ENCODE measurements at regions not wholly inside any gene's neighbourhood (a gene's known extent, or its start where the extent isn't known, plus 50 kb on each side); places are given as distances from the start of the nearest gene placed in this dataset.

DNA sequence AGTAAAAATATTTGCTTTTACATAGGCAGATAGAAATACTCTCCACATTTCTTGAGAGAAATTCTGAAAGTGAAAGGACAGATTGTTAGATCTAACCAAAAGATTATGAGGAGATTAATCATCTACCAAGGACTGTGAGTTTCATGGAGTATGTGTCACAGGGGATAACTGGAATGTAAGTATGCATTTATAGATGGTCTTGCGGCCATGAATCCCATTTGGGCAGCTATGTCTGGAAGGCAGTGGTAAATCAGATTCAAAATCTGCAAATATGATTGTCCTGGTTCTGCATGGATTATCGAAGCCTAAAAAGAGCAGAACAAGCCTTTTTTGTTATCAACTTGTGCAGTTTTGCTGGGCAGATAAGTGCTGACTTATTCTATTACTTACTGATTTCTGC is 293.8 kb downstream of the RFPL4B start:
- in situ Hi-C loops (cut with HindIII; ENCODE audit: low sequenced_read_pairs) = no loop called here
- TF ChIP-seq, protein P1, sequence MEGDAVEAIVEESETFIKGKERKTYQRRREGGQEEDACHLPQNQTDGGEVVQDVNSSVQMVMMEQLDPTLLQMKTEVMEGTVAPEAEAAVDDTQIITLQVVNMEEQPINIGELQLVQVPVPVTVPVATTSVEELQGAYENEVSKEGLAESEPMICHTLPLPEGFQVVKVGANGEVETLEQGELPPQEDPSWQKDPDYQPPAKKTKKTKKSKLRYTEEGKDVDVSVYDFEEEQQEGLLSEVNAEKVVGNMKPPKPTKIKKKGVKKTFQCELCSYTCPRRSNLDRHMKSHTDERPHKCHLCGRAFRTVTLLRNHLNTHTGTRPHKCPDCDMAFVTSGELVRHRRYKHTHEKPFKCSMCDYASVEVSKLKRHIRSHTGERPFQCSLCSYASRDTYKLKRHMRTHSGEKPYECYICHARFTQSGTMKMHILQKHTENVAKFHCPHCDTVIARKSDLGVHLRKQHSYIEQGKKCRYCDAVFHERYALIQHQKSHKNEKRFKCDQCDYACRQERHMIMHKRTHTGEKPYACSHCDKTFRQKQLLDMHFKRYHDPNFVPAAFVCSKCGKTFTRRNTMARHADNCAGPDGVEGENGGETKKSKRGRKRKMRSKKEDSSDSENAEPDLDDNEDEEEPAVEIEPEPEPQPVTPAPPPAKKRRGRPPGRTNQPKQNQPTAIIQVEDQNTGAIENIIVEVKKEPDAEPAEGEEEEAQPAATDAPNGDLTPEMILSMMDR (IDR thresholded peaks at IDR 0.05; ENCODE audit: low read depth, low read length) = no peak
- DNase-seq (ENCODE audit: low read depth, low spot score) = peak; percentile 79
- no peak overlapping the region for H3K4me3 ChIP-seq (ENCODE audit: low read depth, low read length)

DNA sequence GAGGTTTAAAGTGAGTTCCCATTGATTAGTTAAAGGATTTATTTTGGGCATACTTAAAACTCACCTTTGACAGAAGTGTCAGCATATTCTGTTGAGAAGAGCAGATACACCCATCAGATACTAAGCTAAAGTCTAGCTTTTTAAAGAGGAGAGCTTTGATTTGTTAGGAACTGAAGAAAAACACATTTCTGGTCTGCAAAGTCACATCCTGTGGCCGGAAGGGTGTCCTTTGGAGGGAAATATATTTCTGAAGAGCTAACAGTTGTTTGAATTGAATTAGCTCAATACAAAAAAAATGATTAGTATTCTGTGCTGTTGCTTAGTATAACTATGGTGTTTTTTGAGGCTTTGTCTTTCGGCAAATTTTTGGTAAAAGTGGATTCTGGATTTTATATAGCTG is 302.7 kb downstream of the RFPL4B start:
- DNase-seq (ENCODE audit: low read depth, low spot score) = no peak
- H3K4me3 ChIP-seq (ENCODE audit: low read depth, low read length) = no peak overlapping the region
- TF ChIP-seq, protein P1 (IDR thresholded peaks at IDR 0.05; ENCODE audit: low read depth, low read length) = no peak
- in situ Hi-C loops (cut with HindIII; ENCODE audit: low sequenced_read_pairs) = no loop called here

DNA sequence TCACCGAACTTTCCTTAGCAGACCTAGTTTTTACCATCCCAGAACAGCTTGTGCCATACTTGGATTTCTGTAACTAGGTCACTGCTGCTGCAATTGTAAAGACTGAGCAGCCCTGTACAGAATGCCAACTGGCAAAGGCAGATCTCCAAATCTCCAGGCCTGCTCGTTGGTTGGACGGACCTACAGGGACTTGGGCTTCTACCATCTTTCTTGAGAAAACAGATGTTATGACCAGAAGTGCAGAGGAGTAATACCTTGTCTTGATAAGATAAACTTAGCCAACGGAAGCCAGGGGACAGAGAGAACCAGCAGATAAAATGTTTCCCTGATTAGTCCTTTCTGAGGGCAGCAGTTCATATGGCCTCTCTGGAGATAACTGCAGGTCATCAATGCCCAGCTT is 304.1 kb downstream of the RFPL4B start:
- H3K4me3 ChIP-seq (ENCODE audit: low read depth, low read length) = no peak overlapping the region
- no peak for DNase-seq (ENCODE audit: low read depth, low spot score)
- TF ChIP-seq, protein P1 (IDR thresholded peaks at IDR 0.05; ENCODE audit: low read depth, low read length) = no peak
- in situ Hi-C loops (cut with HindIII; ENCODE audit: low sequenced_read_pairs) = no loop called here

DNA sequence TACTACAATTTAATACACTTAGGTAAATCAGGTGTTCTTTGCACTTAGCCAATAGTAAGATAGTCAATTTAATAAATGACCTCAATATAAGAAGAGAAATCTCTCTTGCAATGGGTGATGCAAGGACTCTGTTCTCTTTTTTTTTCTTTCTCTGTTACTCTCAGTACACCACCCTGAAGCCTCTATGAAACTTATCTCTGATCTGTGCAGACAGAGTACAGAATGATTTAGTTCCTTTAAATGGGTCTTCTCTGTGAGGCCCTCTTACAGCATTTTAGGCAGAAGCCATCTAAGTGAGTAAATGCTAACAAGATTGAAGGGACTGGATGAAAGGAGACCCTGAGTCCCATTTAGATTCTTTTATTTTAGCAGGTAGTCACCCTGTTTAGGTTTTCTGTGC is 312.8 kb downstream of the RFPL4B start:
- in situ Hi-C loops (cut with HindIII; ENCODE audit: low sequenced_read_pairs) = no loop called here
- H3K4me3 ChIP-seq (ENCODE audit: low read depth, low read length) = no peak overlapping the region
- DNase-seq (ENCODE audit: low read depth, low spot score) = no peak
- TF ChIP-seq, protein P1 (IDR thresholded peaks at IDR 0.05; ENCODE audit: low read depth, low read length) = no peak

DNA sequence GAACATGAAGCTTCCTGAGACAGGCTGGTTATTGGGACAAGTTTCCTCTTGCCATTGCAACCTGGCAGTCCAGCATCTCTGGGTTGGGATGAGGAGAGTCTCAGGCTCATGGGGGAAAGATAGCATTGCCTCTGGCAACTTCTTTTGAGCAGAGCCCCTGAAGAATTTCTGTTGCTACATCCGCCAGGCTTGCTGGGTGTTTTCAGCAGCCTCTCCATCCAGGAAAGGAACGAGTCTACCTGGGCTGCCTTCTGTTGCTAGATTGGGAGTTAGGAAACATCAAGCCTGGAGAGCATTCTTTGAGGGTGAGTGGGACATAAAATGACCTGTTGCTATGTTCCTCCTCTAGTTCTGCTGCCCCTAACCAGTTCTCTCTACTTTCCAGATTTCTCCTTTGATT is 313.5 kb downstream of the RFPL4B start:
- H3K4me3 ChIP-seq (ENCODE audit: low read depth, low read length) = no peak overlapping the region
- in situ Hi-C loops (cut with HindIII; ENCODE audit: low sequenced_read_pairs) = no loop called here
- TF ChIP-seq, protein P1 (IDR thresholded peaks at IDR 0.05; ENCODE audit: low read depth, low read length) = no peak
- DNase-seq (ENCODE audit: low read depth, low spot score) = no peak

DNA sequence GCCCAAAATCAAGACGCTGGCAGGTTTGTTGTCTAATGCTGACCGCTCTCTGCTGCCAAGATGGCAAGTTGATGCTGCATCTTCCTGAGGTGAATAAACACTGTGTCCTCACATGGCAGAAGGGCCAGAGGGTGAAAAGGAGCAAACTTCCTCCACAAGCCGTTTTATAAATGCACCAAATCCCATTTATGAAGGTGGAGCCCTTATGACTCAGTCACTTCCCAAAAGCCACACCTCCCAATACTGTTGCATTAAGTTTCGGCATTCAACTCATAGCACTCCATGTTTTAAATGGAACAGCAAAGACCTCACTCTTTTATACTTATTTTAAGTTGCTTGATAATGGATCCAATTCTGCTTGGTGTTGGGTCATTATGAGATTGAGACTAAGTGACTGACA is 316.6 kb downstream of the RFPL4B start:
- no peak overlapping the region for H3K4me3 ChIP-seq (ENCODE audit: low read depth, low read length)
- TF ChIP-seq, protein P1 (IDR thresholded peaks at IDR 0.05; ENCODE audit: low read depth, low read length) = no peak
- DNase-seq (ENCODE audit: low read depth, low spot score) = no peak
- in situ Hi-C loops (cut with HindIII; ENCODE audit: low sequenced_read_pairs) = no loop called here

DNA sequence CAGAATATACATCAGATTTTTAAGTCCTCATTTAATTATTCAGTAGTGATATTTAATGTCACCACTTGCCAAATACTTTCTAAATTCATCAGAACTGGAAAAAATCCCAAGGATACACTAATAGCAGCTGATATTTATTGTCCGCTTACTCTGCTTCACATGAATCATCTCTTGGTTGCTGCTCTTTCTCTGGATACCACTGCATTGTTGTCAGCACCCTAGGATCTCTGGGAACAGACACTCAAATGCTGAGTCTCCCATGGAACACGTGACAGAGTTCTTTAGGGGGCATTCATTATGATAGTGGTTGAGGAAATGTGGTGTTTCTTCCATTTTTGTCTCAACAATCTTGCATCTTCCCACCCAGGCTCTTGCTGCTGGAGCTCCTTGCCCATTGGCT is 318.0 kb downstream of the RFPL4B start:
- DNase-seq (ENCODE audit: low read depth, low spot score) = no peak
- TF ChIP-seq, protein P1 (IDR thresholded peaks at IDR 0.05; ENCODE audit: low read depth, low read length) = no peak
- no peak overlapping the region for H3K4me3 ChIP-seq (ENCODE audit: low read depth, low read length)
- in situ Hi-C loops (cut with HindIII; ENCODE audit: low sequenced_read_pairs) = no loop called here

All from astrocyte of the spinal cord (primary cell).